Activated CD4-positive, alpha-beta T cell treated with anti-CD3 and anti-CD28 coated beads for 24 hours (primary cell): ENCODE measurements at regions not wholly inside any gene's neighbourhood (a gene's known extent, or its start where the extent isn't known, plus 50 kb on each side); places are given as distances from the start of the nearest gene placed in this dataset.

ENCODE experiments used
- DNase-seq, 2 donors: peaks; one replicate each; pipeline ENCODE4 v3.0.0-alpha.2; 2020; ENCODE audit warnings: low read depth in 2 of 2

DNA sequence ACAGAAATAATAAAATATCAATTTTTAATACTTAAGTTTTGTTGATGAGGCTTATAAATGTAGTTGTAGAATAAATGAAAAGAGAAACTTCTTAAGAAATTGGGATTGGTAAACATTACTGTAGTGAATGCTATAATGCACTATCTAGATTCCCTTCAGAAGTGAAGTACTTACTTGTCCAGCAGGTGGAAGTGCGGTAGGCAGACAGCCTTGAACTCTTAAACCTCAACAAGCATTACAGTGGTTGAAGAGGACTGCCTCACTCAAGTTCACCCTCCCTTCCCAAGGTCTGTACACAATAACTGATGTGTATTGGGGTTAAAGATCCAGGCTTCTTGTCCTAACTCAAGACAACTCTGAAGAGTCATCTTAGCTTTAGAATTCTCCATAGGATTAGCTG lies 931.0 kb upstream of the LRRTM1 start:
- no peak for DNase-seq

DNA sequence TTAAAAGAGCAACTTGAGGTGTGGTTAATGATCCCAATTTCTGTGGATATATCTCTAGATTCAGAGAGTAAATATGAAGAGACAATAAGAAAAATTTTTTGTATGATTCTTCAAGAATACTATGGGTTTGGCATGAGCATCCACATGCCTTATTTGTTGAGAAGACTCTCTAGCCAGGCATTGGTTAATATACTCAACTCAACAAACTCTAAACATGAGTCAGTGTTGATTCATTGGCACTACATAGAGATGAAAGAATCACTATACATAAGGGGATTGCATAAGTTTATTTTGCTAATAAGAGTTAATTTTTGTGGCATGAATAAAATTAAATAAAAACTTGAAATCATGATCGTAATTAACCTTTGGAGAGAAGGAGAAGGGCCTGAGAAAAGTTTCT lies 930.2 kb upstream of the LRRTM1 start:
- DNase-seq: no peak

DNA sequence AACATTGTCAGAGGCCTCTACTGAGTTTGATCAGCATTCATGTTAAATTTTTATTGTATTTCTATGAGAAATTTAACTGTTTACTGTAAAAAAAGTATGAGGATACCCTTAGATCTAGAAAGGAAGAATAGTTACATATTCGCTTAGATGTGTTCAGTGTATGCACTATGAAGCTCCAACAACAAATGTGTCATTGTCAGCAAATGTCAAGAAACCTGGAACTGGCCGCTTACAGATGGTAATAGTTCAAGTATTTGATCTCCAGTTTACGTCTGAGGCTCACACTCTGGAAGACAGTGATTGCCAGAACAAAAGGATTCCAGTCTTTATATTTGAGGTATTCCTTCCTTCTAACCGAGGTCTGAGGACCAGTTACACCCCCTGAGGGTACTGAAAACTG lies 921.2 kb upstream of the LRRTM1 start:
- no peak for DNase-seq

DNA sequence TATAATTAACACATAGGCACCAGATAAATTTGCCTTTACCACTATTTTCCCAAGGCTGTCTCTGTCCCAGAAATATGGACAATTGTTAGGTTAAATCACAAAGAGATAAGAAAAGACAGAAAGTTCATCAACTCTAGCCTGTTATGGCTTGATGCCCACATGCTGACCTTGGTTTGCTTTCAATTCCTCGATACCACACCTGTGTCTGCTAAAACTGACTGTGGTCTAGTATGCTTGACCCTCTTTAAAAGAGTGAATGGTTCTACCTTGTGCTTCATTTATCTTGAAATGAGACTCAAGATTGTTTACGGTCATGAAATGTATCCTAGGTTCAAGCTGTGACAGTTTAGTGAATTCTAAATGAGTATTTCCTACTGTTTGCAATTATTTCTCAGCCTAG lies 909.0 kb upstream of the LRRTM1 start:
- DNase-seq: no peak

DNA sequence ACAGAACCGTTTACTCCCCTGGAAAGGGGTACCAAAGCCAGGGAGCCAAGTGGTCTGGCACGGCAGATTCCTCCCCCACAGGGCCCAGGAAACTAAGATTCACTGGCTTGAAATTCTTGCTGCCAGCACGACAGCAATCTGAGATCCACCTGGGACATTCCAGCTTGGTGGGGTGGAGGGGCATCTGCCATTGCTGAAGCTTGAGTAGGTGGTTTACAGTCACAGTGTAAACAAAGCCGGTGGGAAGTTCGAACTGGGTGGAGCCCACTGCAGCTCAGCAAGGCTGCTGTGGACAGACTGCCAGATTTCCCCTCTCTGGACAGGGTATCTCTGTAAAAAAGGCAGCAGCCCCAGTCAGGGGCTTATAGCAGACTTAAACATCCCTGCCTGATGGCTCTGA lies 901.7 kb upstream of the LRRTM1 start:
- no peak for DNase-seq

DNA sequence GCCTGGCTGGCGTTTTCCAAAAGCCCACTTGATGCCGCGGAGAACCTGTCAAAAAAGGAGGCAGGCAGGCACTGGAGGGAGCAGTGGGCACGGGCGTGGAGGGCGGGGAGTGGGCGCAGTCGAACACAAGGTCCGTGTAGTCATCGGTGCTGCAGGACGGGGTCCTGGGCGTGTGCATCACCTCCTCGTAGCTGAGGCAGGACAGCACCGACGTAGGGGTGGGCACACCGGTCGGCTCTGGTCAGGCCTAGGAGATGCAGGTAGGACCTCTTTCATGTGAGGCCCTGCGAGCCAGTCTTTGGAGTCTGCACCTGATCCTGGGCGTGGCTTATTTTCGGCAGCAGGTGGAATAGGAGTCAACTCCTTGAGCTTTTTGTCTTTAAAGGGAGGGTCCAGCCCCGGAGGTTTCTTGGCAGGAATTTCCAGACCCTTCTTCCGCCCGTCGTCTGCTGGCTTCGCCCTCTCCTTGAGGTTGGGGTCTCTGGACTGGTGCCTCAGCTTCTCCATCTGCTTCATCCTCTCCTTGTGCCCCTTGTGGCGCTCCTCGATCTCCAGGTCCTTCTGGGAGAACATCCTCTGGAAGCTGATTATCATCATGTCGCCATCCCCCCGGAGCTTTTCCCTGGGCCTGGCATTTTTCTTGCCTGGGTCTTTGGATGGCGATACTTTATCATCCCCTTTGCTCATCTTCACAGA lies 892.5 kb upstream of the LRRTM1 start:
- no peak for DNase-seq

DNA sequence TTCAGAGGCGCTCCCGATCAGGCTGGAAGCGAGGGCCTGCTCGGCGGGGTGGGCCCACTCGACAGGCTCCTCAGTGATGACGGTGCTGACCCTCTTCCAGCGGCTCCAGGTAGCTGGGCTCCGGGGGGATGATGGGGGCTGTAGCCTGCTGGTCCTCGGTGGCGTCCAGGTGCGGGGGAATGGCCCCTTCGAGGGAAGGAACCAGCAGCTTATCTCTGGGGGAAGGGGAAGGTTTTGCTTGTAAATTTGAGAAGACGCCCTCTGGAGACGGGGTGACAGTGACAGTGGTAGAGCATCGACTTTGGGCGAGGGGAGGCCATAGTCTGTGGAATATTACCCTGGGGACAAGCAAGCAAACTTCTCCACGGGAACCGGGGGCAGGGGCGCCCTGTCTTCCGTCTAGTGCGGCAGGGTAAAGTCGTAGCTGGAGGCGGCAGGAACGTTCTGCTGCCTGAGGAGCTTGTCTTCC lies 891.9 kb upstream of the LRRTM1 start:
- no peak for DNase-seq

DNA sequence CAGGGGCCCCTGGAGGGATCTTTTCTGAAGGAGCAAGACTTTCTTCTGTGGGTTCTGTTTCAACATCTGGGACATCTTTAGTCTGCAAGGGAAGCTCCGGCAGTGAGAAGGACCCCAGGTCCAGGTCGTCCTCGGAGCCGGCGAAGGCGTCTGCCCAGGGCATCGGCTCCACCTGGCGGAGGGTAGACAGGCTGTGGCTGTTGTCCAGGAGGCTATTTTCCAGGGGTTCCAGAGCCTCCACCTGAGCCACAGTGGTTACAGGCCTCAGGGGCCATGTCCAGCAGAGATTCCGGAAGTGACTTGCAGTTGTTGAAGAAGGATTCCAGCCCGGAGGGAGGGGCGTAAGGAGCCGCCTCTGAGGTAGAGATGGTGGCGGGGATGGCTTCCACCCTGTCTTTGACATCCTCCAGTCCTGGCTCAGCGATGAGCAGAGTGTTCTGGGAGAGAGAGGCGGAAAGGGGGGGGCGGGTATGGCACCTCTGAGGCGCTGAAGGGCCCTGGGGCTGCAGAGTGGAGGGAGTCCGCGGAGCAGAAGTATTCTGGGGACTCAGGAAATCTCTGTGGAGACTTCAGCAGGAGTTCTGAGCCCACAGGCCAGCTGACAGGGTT lies 891.3 kb upstream of the LRRTM1 start:
- DNase-seq: no peak

DNA sequence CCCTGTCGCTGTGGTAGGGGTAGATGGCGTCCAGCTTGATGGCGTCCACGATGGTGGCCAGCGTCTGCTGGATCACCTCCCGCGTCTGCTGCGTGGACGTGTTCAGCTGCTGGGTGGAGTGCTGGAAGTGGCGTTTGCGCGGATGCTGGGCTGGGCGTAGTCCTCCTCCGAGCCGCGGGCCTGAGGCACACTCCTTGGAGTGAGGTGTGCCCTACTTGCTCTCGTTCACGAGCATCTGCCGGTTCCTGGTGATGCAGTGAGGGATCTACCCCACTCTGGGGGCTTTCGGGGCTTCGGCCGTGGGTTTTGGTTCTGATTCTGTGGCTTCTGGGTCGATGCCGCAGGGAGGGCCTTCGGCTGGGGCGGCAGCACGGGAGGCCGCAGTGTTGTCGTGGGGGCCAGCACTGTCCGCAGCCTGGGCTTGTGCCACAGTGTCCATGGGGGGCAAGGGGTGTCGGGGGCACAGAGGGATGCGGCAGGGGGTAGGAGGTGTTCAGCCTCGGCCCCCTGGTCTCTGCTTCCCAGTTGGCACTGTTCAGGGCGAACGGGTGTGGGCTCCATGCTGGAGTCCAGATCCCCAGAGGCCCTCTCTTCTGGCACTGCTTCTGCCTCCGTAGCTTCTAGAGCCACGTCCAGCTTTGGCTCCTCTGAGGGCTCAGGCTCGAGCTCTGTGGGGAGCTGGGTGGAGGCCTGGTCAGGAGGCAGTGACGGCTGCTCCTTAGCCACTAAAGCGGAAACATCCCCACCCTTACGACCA lies 890.6 kb upstream of the LRRTM1 start:
- no peak for DNase-seq

DNA sequence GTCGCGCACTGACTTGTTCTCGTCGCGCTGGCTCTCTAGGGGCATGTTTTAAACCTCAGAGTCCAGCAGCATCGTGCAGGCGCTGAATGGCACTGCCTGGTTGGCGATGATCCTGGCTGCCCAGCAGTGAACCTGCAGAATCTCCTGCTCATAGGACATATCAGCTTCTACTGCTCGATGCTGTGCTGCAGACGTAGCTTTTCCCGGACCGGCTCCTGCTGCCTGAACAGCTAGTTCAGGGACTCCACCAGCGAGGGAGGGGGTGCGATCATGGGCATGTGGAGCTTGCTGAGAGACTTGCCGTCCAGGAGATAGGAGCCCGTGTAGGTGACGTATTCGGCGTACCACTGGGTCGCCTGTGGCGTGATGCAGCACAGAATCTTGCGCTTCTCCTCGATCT lies 890.0 kb upstream of the LRRTM1 start:
- no peak for DNase-seq

DNA sequence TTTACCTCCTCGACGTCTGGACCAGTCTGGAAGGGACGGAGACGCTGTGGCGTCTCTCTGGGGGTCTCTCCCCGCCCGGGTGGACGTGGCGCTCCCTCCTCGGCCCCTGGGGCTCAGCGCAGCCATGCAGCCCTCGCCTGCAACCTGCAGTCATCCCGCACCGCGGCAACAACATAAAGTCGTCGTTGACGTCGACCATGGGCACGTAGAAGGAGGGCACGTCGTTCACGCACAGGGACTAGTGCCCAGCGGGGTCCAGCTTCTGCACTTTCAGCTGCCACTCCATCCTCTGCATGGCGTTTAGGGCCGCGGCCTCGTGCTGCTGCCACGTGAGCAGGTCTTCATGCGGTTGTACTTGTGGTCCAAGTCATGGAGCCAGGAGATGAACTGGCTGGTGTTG lies 889.6 kb upstream of the LRRTM1 start:
- no peak for DNase-seq

DNA sequence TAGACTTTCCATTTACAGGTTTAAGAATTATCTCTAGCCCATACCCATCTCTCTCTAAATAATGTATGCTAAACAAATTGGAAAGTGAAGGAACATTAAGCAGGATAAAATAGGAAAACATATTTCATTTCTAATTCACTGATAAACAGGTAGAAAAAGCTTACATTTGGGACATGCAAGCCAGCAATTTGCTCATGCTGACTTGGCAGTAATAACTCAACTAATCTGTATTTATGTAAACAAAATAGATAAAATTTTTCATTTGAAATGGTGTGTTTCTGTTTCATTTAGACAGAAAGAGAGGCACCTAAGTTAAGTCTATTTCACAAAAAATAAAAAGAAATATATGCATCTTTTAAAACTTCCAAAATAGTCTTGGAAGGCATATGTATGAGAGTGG lies 877.3 kb upstream of the LRRTM1 start:
- no peak for DNase-seq

DNA sequence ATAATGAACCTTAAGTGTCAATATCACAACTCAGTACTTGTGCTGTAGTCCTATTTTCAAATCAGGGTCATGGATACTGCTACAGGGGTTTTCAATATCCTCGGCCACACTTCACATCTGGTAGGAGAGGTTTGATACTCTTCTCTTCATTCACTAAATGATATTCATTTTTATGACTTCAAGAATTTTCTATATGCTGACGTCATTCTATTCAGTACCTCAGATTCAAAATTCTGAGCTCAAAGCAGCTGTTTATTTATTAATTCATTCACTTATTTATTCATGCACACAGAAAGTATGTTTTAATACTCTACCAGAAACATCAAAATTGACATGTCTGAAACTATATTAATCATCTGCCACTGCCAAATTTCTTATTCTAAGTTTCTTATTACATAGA lies 866.9 kb upstream of the LRRTM1 start:
- DNase-seq: no peak

DNA sequence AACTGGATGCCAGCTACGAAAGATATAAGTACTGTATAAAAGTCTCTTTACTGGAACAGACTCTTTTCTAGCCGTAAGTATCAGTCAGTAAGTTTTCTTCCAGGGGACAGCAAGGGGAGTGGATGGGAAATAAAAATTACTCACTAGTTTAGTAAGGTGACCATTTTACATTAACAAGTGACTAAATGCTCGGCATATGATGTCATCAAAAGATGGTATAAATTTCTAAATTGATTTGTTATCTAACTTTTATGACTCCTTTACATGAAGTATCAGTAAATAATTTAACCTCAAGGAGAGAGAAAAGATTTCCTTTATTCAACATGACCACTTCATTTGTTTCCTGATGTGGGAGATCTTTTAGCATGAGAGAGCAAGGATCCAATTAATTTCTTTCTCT lies 859.0 kb upstream of the LRRTM1 start:
- no peak for DNase-seq

DNA sequence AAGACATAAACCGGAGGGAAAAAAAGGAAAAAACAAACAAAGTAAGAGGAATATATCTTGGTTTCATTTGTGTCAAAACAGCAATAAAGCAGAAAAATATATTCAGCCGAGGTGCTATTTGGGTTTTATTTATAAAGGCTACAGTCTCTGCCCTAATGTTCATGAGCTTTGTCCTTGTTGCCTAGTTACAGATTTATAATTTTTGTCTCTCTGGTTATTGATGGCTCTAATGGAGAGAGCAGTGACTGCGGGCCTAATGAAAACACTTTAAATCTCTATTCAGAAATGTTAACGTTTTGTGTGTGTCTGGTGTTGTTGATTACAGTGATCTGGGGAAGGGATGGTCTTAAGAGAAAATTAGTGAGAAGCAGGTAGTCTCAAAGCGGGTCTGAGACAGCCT lies 854.0 kb upstream of the LRRTM1 start:
- no peak for DNase-seq

DNA sequence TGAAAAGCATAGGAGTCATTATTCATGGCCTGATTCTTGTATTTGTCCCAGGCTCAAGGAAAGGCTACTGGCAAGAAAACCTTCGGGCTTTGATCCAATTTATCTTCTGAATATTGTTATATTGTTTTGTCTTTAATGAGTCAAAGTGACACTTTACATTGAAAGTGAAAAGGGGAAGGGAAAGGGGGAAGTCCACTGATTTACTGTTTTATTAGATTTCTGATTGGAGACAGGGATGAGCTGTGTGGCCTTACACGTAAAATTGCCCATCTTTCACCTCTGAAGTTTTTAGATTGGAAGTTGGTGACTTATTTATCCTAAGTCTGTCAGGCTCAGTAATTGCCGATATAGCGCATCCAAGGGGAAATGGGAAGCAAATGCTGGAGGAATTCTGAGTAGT lies 843.8 kb upstream of the LRRTM1 start:
- DNase-seq: no peak

DNA sequence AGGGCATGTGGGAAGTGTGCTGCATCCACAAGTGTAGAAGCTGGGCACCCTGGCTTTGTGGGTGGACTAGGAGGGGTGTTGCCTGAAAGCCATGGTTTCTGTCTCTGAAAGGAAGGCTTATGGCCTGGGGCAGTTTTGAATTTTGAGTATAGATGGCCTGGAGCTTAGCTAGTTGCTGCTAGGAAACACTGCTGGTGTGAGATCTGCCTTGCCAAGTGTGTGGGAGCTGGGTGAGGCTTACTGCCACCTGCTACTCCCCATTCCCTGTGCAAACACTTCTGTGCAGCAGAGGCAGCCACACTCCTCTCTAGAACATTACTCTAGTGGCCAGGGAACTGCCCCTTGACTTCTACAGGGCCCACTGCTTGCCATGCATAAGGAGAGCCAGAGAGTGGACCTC lies 831.7 kb upstream of the LRRTM1 start:
- DNase-seq: no peak

DNA sequence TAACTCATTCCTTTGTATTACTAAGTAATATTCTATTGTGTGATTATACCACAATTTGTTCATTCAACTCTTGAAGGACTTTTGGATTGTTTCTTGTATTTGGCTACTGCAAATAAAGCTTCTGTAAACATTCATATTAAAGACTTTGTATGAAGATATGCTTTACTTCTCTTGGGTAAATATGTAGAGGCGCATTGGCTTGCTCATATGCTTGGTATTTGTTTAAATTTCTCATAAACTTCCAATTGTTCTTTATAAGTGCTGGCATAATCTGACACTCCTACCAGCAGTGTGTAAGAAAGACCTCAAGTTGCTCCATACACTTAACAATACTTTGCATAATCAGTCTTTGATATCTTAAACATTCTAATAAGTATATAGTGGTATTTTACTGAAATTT lies 792.8 kb upstream of the LRRTM1 start:
- DNase-seq: no peak

DNA sequence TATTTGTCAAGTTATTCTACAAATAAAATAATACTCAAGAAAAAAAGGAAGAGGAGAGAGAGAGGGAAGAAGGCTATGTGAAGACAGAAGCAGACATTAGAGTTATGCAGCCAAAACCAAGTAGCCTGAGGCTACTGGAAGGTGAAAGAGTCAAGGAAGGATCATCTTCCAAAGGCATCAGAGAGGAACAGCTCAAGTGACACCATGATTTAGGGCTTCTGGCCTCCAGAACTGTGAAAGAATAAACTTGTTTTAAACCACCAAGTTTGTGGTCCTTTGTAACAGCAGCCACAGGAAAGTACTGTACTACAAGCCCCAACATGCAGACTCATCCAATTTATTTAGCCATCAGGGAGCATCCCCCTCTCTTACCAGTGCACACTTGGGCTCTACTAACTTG lies 788.5 kb upstream of the LRRTM1 start:
- no peak for DNase-seq

DNA sequence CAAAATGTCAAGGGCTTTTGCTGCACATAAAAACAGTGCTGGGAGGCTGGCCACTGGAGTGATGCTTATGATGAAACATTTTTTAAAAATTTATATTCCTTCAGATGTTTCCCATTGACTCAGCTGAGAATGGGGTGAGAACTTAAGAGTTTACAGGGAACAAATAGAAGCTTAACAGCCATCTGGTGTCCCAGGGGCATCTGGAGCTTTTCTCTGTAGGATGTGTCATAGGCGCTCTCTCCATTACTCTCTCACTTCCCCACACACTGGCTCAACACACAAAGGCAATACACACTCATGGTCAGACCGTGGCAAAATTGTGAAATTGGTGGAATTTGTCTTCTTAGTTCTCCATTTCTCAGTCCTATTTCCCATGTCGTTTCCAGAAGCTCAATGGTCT lies 783.1 kb upstream of the LRRTM1 start:
- no peak for DNase-seq

DNA sequence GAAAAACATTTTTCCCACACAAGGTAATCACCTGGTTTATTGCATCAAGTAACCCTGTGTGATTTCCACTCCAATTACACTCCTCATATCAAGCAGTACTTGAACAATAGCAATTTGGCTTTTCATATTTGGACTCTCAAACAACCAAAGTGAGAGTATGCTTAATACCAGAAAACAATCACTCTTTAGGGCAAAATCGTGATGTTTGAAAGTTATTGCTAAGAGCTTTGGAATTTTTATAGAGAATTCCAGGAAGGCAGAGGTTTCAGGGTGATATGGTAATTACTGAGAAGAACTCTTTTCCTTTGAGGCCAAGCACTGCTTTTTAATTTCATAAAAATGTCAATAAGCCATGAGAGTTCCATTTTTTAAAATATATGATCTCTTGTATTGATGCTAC lies 779.5 kb upstream of the LRRTM1 start:
- no peak for DNase-seq

DNA sequence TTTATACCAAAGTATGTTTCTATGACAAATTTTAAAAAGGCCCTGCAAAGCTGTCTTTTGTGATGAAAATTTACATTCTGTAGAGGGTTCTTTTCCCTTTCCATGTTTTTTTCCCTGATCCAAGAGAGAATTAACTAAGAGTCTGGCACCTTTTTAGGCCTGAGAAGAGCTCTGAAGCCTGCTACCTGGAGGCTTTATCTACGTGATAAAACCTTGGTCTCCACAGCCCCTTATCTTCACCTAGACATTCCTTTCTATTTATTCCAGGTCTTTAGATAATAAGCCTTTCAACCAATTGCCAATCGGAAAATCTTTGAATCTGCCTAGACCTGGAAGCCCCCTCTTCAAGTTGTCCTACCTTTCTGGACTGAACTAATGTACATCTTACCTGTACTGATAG lies 774.1 kb upstream of the LRRTM1 start:
- DNase-seq: no peak

DNA sequence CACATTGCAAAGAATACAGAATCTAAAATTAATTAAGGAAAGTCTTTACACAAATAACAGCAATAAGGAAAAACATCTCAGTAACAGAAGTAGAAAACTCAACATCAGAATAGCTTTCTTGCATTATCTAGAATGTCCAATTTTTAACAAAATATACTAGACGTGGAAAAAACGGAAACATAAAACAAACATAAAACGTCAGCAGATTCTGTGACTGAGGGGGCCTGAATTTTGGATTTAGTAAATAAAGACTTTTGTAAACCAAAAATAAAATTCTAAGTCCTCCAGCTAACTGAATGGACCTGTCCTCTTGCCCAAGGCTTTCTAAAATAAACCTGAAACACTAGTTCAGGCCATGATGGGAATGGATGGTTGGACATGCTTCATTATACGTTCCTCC lies 773.5 kb upstream of the LRRTM1 start:
- no peak for DNase-seq
